IPS-20b (cell line): ENCODE measurements at regions not wholly inside any gene's neighbourhood (a gene's known extent, or its start where the extent isn't known, plus 50 kb on each side); places are given as distances from the start of the nearest gene placed in this dataset.

Experiments
- H3K27ac ChIP-seq: one replicate; pipeline ENCODE4 v1.5.1; 2013; ENCODE audit warnings: low read length
- H3K27me3 ChIP-seq: 2 replicates; pipeline ENCODE4 v1.6.1; 2013; ENCODE audit warnings: mild to moderate bottlenecking, low read length, inconsistent platforms; ENCODE audit not compliant: insufficient read depth
- H3K36me3 ChIP-seq: 2 replicates; pipeline ENCODE4 v1.6.1; 2013; ENCODE audit warnings: low read depth, mild to moderate bottlenecking, inconsistent platforms, low read length, moderate library complexity; ENCODE audit not compliant: insufficient read depth
- H3K4me1 ChIP-seq: 2 replicates; pipeline ENCODE4 v1.6.1; 2013; ENCODE audit warnings: mild to moderate bottlenecking, control low read depth, inconsistent platforms, low read length, moderate library complexity; ENCODE audit not compliant: insufficient read depth
- H3K4me3 ChIP-seq: 2 replicates; pipeline ENCODE4 v1.5.1; 2013; ENCODE audit warnings: mild to moderate bottlenecking, low read length, inconsistent platforms
- H3K9ac ChIP-seq: 2 replicates; pipeline ENCODE4 v1.6.1; 2013; ENCODE audit warnings: low read depth, mild to moderate bottlenecking, inconsistent platforms, low read length, moderate library complexity
- H3K9me3 ChIP-seq: 2 replicates; pipeline ENCODE4 v1.6.1; 2013; ENCODE audit warnings: mild to moderate bottlenecking, low read depth, low read length, inconsistent platforms; ENCODE audit not compliant: insufficient read depth

GRCh38 chr15:29933042-29933803 lies 111.0 kb upstream of the TJP1 start:
- Histone ChIP-seq H3K4me3 (no peak overlapping the region), H3K9me3 (no peaks in the 10 kb centered on the region), H3K9ac (no peak overlapping the region), H3K27me3 (no peaks in the 10 kb centered on the region), H3K36me3 (no peaks in the 10 kb centered on the region), H3K27ac (no peak overlapping the region), H3K4me1 (no peaks in the 10 kb centered on the region; the same call in 1 of the 2 replicates)

- H3K4me1 ChIP-seq, result peaks cover 16% of the 10 kb centered on the region; the same call in 1 of the 2 replicates
- no peaks in the 10 kb centered on the region for H3K27me3 ChIP-seq
- no peaks in the 10 kb centered on the region for H3K9me3 ChIP-seq
- no peaks in the 10 kb centered on the region for H3K36me3 ChIP-seq
- no peak overlapping the region for H3K4me3 ChIP-seq
- H3K27ac ChIP-seq, result no peak overlapping the region
- H3K9ac ChIP-seq, result no peak overlapping the region
These were observed 103.8 kb upstream of the TJP1 start for GRCh38 chr15:29926083-29926388.

DNA sequence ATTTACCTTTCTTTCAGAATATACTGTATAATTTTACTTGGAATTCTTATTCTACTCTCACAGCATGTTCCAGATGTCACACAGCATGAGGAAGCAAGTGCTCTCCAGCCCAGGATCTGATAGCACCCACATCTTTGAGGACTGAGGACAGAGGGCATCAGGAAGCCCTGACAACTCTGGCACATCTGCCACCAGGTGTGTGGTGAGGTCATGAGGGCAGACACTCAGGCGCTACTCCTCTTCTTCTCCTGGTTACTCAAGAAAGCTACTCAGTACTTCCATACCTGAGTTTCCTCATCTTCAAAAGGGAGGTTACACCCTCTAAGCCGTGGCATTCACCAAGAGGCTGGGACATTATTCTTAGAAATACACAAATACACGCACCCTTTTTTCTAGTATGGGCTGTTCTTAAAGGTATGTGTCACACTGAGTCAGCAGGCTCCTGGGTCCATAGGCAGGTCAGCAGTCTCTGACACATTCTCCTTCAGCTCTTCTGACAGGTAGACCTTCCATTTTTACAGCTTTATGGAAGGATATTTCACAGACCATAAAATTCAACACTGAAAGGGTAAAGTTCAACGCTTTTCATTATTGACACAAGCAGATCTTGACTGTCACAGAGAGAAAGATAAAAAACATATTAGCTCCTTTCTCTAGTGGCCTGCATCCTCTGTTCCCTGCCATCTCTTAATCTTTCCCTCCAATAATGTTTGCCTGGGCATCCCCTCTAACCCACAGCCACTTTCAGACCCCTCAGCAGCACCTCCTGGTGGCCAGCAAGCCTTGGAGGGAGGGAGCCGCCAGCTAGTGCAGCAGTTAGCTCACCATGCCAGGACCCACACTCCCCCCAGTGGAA lies 103.2 kb upstream of the TJP1 start:
- peaks cover 22% of the 10 kb centered on the region for H3K4me1 ChIP-seq
- no peaks in the 10 kb centered on the region for H3K9me3 ChIP-seq
- H3K27ac ChIP-seq, result no peak overlapping the region
- H3K27me3 ChIP-seq, result no peaks in the 10 kb centered on the region
- H3K4me3 ChIP-seq, result no peak overlapping the region
- H3K36me3 ChIP-seq, result no peaks in the 10 kb centered on the region
- H3K9ac ChIP-seq, result no peak overlapping the region

DNA sequence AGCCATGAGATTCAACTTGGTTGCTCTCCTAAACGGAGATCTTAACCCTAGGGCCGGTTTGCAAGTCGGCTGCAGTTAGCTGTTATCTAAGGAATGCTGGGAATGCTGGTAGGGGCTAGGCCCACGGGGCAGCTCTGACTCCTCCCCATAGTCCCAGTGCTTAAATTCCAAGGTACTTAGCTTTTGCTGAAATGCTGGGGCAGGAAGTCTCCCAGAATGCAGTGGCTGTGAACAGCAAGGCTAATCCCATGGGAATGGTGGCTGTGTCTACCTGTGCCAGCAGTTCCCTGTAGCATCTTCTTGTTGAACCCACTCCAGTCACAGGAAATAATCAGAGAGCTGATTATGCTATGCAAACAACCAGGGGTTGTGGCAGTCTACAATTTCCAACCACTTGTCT lies 102.5 kb upstream of the TJP1 start:
- H3K4me1 ChIP-seq, result peaks cover 29% of the 10 kb centered on the region
- H3K9ac ChIP-seq, result no peak overlapping the region
- H3K9me3 ChIP-seq, result no peaks in the 10 kb centered on the region
- no peak overlapping the region for H3K27ac ChIP-seq
- H3K36me3 ChIP-seq, result no peaks in the 10 kb centered on the region
- no peak overlapping the region for H3K4me3 ChIP-seq
- H3K27me3 ChIP-seq, result no peaks in the 10 kb centered on the region

DNA sequence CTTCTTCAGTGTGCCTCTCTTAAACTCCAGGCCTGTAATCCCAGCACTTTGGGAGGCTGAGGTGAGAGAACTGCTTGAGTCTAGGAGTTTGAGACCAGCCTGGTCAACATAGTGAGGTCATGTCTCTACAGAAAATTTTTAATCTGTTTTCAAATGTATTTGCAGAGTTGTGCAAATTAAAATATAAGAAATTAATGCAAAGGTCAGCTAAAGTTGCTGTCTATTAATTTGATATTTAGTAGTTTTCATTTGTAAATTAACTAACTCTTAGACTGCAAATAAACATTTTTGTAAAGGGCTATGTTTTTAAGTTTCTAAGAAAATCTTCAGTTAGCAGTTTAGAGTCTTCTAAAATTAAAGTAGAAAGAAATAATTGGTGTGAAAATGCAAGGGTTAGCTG lies 99.9 kb upstream of the TJP1 start:
- no peak overlapping the region for H3K9ac ChIP-seq
- H3K36me3 ChIP-seq, result no peaks in the 10 kb centered on the region
- peaks cover 32% of the 10 kb centered on the region for H3K4me1 ChIP-seq
- no peaks in the 10 kb centered on the region for H3K9me3 ChIP-seq
- H3K27me3 ChIP-seq, result no peaks in the 10 kb centered on the region
- no peak overlapping the region for H3K27ac ChIP-seq
- no peak overlapping the region for H3K4me3 ChIP-seq

- H3K9ac ChIP-seq, result peak overlapping the region; percentile 5; the same call in 1 of the 2 replicates
- H3K36me3 ChIP-seq, result no peaks in the 10 kb centered on the region
- no peak overlapping the region for H3K27ac ChIP-seq
- peaks cover 32% of the 10 kb centered on the region for H3K4me1 ChIP-seq
- peak overlapping the region; percentile 15; the same call in 1 of the 2 replicates for H3K4me3 ChIP-seq
- H3K9me3 ChIP-seq, result no peaks in the 10 kb centered on the region
- no peaks in the 10 kb centered on the region for H3K27me3 ChIP-seq
These were observed 98.9 kb upstream of the TJP1 start for GRCh38 chr15:29921130-29921601.

- H3K36me3 ChIP-seq, result no peaks in the 10 kb centered on the region
- no peak overlapping the region for H3K27ac ChIP-seq
- H3K9me3 ChIP-seq, result no peaks in the 10 kb centered on the region
- H3K9ac ChIP-seq, result peak overlapping the region; percentile 5; the same call in 1 of the 2 replicates
- H3K4me1 ChIP-seq, result peaks cover 31% of the 10 kb centered on the region
- H3K4me3 ChIP-seq, result peak overlapping the region; percentile 11; the same call in 1 of the 2 replicates
- H3K27me3 ChIP-seq, result no peaks in the 10 kb centered on the region
These were observed 98.2 kb upstream of the TJP1 start for GRCh38 chr15:29920515-29920914.

- Histone ChIP-seq H3K4me1 (peaks cover 24% of the 10 kb centered on the region), H3K9me3 (no peaks in the 10 kb centered on the region), H3K4me3 (no peak overlapping the region), H3K9ac (no peak overlapping the region), H3K36me3 (no peaks in the 10 kb centered on the region), H3K27ac (no peak overlapping the region), H3K27me3 (no peaks in the 10 kb centered on the region)
These were observed 97.2 kb upstream of the TJP1 start for GRCh38 chr15:29919380-29919881.

- H3K4me1 ChIP-seq, result peaks cover 37% of the 10 kb centered on the region
- no peak overlapping the region for H3K4me3 ChIP-seq
- no peak overlapping the region for H3K9ac ChIP-seq
- no peaks in the 10 kb centered on the region for H3K27me3 ChIP-seq
- H3K9me3 ChIP-seq, result no peaks in the 10 kb centered on the region
- no peaks in the 10 kb centered on the region for H3K36me3 ChIP-seq
- no peak overlapping the region for H3K27ac ChIP-seq
These were observed 95.6 kb upstream of the TJP1 start for GRCh38 chr15:29917600-29918597.

GRCh38 chr15:29914511-29914926 lies 92.3 kb upstream of the TJP1 start:
- no peaks in the 10 kb centered on the region for H3K27me3 ChIP-seq

More at GRCh38 chr15:29914511-29914926, 92.3 kb upstream of the TJP1 start:
- no peak overlapping the region for H3K27ac ChIP-seq
- peaks cover 20% of the 10 kb centered on the region for H3K4me1 ChIP-seq
- H3K9me3 ChIP-seq, result peaks cover 7% of the 10 kb centered on the region; the same call in 1 of the 2 replicates
- H3K36me3 ChIP-seq, result no peaks in the 10 kb centered on the region
- no peak overlapping the region for H3K4me3 ChIP-seq
- H3K9ac ChIP-seq, result no peak overlapping the region
